Right ventricle myocardium superior (tissue), 1 donor: ENCODE measurements at regions not wholly inside any gene's neighbourhood (a gene's known extent, or its start where the extent isn't known, plus 50 kb on each side); places are given as distances from the start of the nearest gene placed in this dataset.

Experiments
- ATAC-seq: fragments of 200-7000 bp; cut with Tn5 transposase; one replicate; pipeline ENCODE4 v1.9.1; 2020; ENCODE audit warnings: mild to moderate bottlenecking; ENCODE audit not compliant: poor library complexity
- DNase-seq: peaks from one replicate; pipeline ENCODE4 v3.0.0-alpha.2; 2020
- intact Hi-C: fragments of 100-400 bp; cut with DNase I; formaldehyde crosslinking; loops from one replicate; pipeline ENCODE4 v1.11.2; 2022
- donor health status: DM: no; HTN: yes; CAD: no; lungs with severe emphysema.

GRCh38 chr12:19058235-19059021, 71.1 kb upstream of the PLEKHA5 start:
- intact Hi-C loops = no loop called here
- DNase-seq (no peak), ATAC-seq (peak; percentile 15)

GRCh38 chr12:19064713-19065112, 64.8 kb upstream of the PLEKHA5 start:
- intact Hi-C loops = no loop called here

DNA sequence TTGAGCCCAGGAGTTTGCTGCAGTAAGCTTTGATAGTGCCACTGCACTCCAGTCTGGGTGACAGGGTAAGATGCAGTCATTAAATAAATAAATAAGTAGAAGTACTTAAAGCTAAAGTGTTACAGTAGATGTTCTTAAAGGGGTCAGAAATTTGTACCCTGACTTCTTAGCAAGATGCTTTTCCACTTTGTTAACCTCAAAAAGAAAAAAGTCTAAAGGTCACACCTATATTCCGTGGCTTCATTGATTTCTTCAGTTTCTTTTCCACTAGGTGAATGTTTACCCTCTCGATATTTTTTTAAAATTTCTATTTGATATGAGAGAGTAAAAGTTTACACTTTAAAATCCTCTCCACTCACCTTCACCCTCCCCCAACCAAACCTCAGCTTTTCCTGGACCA, 64.3 kb upstream of the PLEKHA5 start:
- intact Hi-C loops = no loop called here
- ATAC-seq = no peak
- no peak for DNase-seq

More at GRCh38 chr12:19064713-19065112, 64.8 kb upstream of the PLEKHA5 start:
- ATAC-seq (no peak), DNase-seq (no peak)

DNA sequence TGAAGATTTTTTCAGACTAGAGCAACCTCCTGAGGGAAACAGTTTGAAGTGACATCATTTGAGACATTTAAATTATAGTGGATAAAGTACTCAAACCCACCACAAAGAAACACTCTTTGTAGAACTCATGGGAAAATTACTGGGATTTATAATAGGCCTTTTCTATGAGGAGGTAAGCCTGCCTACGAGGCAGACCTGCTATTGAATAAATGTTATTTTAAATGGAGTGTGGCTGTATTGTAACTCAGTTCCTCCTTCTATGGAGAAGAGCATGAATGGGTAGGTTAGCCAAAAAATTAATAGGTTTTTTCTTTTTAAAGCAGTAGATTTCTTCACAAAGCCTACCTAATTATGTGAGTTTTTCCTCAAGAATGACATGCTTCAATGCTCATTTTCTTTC, 63.7 kb upstream of the PLEKHA5 start:
- ATAC-seq = no peak
- no peak for DNase-seq
- intact Hi-C loops = no loop called here

- intact Hi-C loops = no loop called here
- DNase-seq (no peak), ATAC-seq (no peak)
Observed at GRCh38 chr12:19066475-19067001, 63.0 kb upstream of the PLEKHA5 start.

DNA sequence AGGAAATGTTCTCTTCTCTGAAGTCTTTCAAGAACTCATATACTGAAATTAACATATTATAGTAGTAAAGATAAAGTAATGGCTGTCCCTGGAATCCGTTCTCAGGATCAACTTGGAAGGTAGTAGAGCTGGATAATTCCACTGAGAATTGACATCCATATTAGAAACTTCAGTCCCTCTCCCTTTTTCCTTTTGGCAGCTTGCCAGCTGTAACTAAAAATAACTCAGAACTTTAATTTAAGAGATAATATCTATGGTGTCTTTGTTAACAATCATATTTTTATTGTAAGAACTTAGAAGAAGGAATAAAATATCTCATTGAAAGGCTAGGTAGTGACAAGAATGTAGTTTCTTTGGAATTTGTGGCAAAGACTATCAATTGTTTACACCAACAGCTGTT, 61.4 kb upstream of the PLEKHA5 start:
- no peak for DNase-seq
- intact Hi-C loops = no loop called here

GRCh38 chr12:19070341-19070740, 59.2 kb upstream of the PLEKHA5 start:
- intact Hi-C loops = no loop called here
- DNase-seq (no peak), ATAC-seq (no peak)

More for the DNA sequence above, 61.4 kb upstream of the PLEKHA5 start:
- ATAC-seq = no peak

DNA sequence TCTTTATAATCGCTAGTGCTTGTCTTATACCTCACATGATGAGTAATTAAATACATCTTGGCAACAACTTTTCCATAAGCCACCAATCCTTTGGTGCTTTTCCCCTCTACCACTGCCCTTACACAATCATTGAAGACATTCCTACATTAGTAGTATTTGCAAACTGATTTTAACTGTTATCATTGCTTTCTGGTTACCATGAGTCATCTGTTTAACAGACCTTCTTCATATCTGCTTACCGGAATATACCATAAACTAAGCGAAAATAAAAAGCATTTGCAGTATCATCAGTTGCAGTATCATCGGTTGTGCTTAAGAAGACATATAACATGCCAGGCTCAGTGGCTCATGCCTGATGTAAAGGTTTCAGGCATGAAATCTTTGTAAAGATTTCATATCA, 54.8 kb upstream of the PLEKHA5 start:
- intact Hi-C loops = no loop called here
- no peak for DNase-seq
- no peak for ATAC-seq

DNA sequence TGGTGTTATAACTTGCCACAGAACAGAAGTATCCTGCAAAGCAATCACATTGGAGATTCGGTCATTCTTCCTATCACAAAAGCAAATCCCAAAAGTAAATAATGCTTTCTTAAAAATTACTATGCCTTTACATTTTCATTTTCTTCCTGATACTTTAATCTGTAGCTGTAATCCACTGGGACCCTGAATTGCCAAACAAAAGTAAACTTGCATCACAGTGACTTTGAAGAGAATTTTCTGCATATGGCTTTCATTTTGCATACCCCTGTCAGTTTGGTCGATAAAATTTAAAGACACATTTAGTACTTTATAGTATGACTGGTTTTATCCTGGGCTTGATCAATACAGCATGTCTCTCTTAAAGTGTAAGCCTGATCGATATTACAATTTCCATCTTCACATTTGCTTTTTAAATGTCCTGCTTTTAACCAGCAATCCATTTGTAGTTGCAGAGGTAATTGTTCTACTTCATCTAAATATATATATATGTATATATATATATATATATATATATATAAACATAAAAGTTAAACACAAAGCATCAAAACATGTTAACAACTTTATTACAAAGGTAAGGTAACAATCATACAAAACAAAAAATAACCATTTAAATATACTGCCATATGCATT, 53.7 kb upstream of the PLEKHA5 start:
- intact Hi-C loops = no loop called here
- no peak for DNase-seq
- ATAC-seq = no peak
